Bronchial epithelial cell (primary cell): ENCODE measurements at regions not wholly inside any gene's neighbourhood (a gene's known extent, or its start where the extent isn't known, plus 50 kb on each side); places are given as distances from the start of the nearest gene placed in this dataset.

ENCODE experiments used
- DNase-seq: peaks from one replicate; pipeline ENCODE4 v3.0.0-alpha.2; 2010; ENCODE audit warnings: low read depth
- FAIRE-seq: peaks from 2 replicates; lab custom pipeline; 2011; peaks lifted over from hg19 to GRCh38; lab: Jason Lieb, UNC
- H3K27me3 ChIP-seq: 2 replicates; pipeline ENCODE4 v1.5.1; 2011; ENCODE audit warnings: low read length; ENCODE audit not compliant: control insufficient read depth, insufficient read depth
- H3K36me3 ChIP-seq: 2 replicates; pipeline ENCODE4 v1.5.1; 2011; ENCODE audit warnings: low read length; ENCODE audit not compliant: control insufficient read depth, insufficient read depth
- H3K4me3 ChIP-seq: 2 replicates; pipeline ENCODE4 v1.5.1; 2011; ENCODE audit warnings: mild to moderate bottlenecking, low read depth, low read length, control low read depth
- TF ChIP-seq, protein P1 (sequence below): IDR thresholded peaks from 2 replicates; pipeline ENCODE4 v1.5.1; 2011; ENCODE audit warnings: mild to moderate bottlenecking, moderate library complexity, low read length, control low read depth, inconsistent platforms; ENCODE audit not compliant: insufficient read depth, severe bottlenecking

GRCh38 chr18:30819619-30820018 is 222.9 kb downstream of the DSC3 start:
- Histone ChIP-seq H3K36me3 (no peaks in the 10 kb centered on the region), H3K4me3 (no peak overlapping the region), H3K27me3 (no peaks in the 10 kb centered on the region)
- FAIRE-seq (no peak), DNase-seq (no peak)
- TF ChIP-seq, protein P1, sequence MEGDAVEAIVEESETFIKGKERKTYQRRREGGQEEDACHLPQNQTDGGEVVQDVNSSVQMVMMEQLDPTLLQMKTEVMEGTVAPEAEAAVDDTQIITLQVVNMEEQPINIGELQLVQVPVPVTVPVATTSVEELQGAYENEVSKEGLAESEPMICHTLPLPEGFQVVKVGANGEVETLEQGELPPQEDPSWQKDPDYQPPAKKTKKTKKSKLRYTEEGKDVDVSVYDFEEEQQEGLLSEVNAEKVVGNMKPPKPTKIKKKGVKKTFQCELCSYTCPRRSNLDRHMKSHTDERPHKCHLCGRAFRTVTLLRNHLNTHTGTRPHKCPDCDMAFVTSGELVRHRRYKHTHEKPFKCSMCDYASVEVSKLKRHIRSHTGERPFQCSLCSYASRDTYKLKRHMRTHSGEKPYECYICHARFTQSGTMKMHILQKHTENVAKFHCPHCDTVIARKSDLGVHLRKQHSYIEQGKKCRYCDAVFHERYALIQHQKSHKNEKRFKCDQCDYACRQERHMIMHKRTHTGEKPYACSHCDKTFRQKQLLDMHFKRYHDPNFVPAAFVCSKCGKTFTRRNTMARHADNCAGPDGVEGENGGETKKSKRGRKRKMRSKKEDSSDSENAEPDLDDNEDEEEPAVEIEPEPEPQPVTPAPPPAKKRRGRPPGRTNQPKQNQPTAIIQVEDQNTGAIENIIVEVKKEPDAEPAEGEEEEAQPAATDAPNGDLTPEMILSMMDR = no peak

GRCh38 chr18:30814446-30814845 is 228.1 kb downstream of the DSC3 start:
- TF ChIP-seq, protein P1 = no peak
- FAIRE-seq (no peak), DNase-seq (no peak)

DNA sequence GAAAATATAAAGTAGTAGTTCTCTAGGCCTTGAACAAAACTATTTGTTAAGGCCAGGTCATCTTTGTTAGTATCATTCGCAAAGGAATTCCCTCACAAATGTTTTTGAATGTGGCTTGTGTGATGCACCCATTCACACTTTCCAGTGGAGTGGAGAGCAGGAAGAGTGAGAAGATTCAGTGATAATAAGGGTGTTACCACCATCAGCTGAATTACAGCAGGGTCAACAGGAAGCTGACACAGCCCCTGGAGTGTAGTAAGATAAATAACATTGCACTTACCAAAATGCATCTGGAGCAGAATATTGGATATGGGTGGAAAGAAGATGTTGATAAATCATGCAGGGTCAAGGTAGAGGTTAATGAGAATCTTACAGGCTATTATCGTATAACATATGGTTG is 231.0 kb downstream of the DSC3 start:
- H3K4me3 ChIP-seq = no peak overlapping the region
- no peaks in the 10 kb centered on the region for H3K27me3 ChIP-seq
- TF ChIP-seq, protein P1 = no peak
- H3K36me3 ChIP-seq = no peaks in the 10 kb centered on the region
- FAIRE-seq (no peak), DNase-seq (no peak)

More at GRCh38 chr18:30814446-30814845, 228.1 kb downstream of the DSC3 start:
- Histone ChIP-seq H3K36me3 (no peaks in the 10 kb centered on the region), H3K27me3 (no peaks in the 10 kb centered on the region), H3K4me3 (no peak overlapping the region)

DNA sequence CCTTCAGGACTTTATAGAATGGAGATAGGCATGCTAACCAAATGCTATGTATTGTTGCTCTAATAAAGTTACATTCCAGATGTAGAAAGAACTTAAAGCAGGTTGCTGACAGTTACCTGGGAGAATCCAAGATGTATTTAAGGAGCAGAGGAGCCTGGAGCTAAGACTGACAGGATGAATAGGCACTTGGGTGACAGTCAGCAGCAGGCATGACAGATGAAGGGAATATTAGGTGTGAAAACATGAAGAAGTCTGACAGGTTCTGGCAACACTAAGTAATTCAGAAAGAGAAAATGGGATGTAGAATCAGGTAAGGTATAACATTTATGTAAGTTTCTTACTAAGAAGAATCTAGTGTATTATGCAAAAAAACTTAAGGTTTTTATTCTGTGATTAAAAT is 232.0 kb downstream of the DSC3 start:
- no peak for DNase-seq
- no peaks in the 10 kb centered on the region for H3K27me3 ChIP-seq
- TF ChIP-seq, protein P1 = no peak
- H3K36me3 ChIP-seq = no peaks in the 10 kb centered on the region
- H3K4me3 ChIP-seq = no peak overlapping the region
- FAIRE-seq = no peak

- H3K27me3 ChIP-seq = no peaks in the 10 kb centered on the region
- TF ChIP-seq, protein P1 = no peak
- no peak for FAIRE-seq
Observed at GRCh38 chr18:30806823-30807222, 235.7 kb downstream of the DSC3 start.

GRCh38 chr18:30800800-30801199 is 241.7 kb downstream of the DSC3 start:
- Histone ChIP-seq H3K4me3 (no peak overlapping the region), H3K27me3 (no peaks in the 10 kb centered on the region), H3K36me3 (no peaks in the 10 kb centered on the region)
- TF ChIP-seq, protein P1 = no peak
- FAIRE-seq = no peak
- no peak for DNase-seq

More at GRCh38 chr18:30806823-30807222, 235.7 kb downstream of the DSC3 start:
- Histone ChIP-seq H3K4me3 (no peak overlapping the region), H3K36me3 (no peaks in the 10 kb centered on the region)
- DNase-seq = no peak
